Heart left ventricle (tissue), 16 donors: ENCODE measurements at regions not wholly inside any gene's neighbourhood (a gene's known extent, or its start where the extent isn't known, plus 50 kb on each side); places are given as distances from the start of the nearest gene placed in this dataset.

Experiments
- ATAC-seq, 4 donors: fragments of 200-7000 bp; cut with Tn5 transposase; one replicate each; pipeline ENCODE4 v1.9.1; 2020 to 2022; ENCODE audit warnings: moderate library complexity in 4 of 4, mild to moderate bottlenecking in 3 of 4, moderate number of reproducible peaks in 1 of 4
- DNase-seq, 5 donors: peaks; one replicate each; pipeline ENCODE4 v3.0.0-alpha.2; 2020
- H3K27ac ChIP-seq, 12 donors: fragments of 200-600 bp; sonication (generic) in 4 of 12; one replicate each; pipeline versions ENCODE4 v1.5.0 to v1.8.0; 2016 to 2022; ENCODE audit warnings: mild to moderate bottlenecking in 2 of 12
- H3K27me3 ChIP-seq, 9 donors: fragments of 200-600 bp; sonication (generic) in 2 of 9; one replicate each; pipeline versions ENCODE4 v1.5.1 to v1.8.0; 2016 to 2022; ENCODE audit warnings: mild to moderate bottlenecking in 3 of 9
- H3K36me3 ChIP-seq, 9 donors: fragments of 200-600 bp; sonication (generic) in 2 of 9; one replicate each; pipeline versions ENCODE4 v1.5.0 to v1.8.0; 2018 to 2022; ENCODE audit warnings: mild to moderate bottlenecking in 2 of 9
- H3K4me1 ChIP-seq, 12 donors: fragments of 200-600 bp; sonication (generic) in 4 of 12; one replicate each; pipeline versions ENCODE4 v1.5.0 to v1.8.0; 2016 to 2022; ENCODE audit warnings: mild to moderate bottlenecking in 3 of 12
- H3K4me3 ChIP-seq, 12 donors: fragments of 200-600 bp; sonication (generic) in 4 of 12; one replicate each; pipeline versions ENCODE4 v1.5.0 to v1.8.0; 2017 to 2022; ENCODE audit warnings: mild to moderate bottlenecking in 9 of 12, moderate library complexity in 4 of 12
- H3K9me3 ChIP-seq, 12 donors: fragments of 200-600 bp; sonication (generic) in 4 of 12; one replicate each; pipeline versions ENCODE4 v1.5.0 to v1.8.0; 2016 to 2022; ENCODE audit warnings: mild to moderate bottlenecking in 1 of 12
- CTCF ChIP-seq, 12 donors: fragments of 200-600 bp; sonication (generic) in 4 of 12; IDR thresholded peaks; one replicate each; pipeline versions ENCODE4 v1.5.0 to v1.8.0; 2018 to 2022; ENCODE audit warnings: antibody characterized with exemption in 12 of 12, mild to moderate bottlenecking in 5 of 12
- POLR2A ChIP-seq, 2 donors: fragments of 450-650 bp; IDR thresholded peaks; one replicate each; pipeline ENCODE4 v1.6.1; 2017; ENCODE audit warnings: antibody characterized with exemption in 2 of 2, mild to moderate bottlenecking in 2 of 2, moderate library complexity in 2 of 2
- WGBS, 4 donors: extraction: QIAGEN DNeasy Blood & Tissue Kit in 2 of 4; methylation state at CpG; one replicate each; pipeline versions ENCODE4 v1.1.5 to v1.1.7; 2013 to 2018; 5-methylcytosine and 5-hydroxymethylcytosine counted together
- intact Hi-C, 10 donors: fragments of 100-400 bp; cut with DNase I; formaldehyde crosslinking; loops; one replicate each; pipeline versions ENCODE4 v1.11.1 to v1.14.2; 2022
- donor health status: ischemic (EF 13 %, LVEDD 7.1; RV severe dilation, severe dysfunction).
- donor health status: healthy with polysubstance abuse.
- donor health status: DM: no; HTN: yes; CAD: no.
- donor health status: DM: no; HTN: no; CAD: no.
- donor health status: ischemic (EF 25% LVEDD 6.9; RV normal size, moderate dysfunction).
- donor health status: ischemic (EF 25% LVEDD 5.7; RV mildly dilated, moderate dysfunction).
- donor health status: healthy.
- donor health status: DM: yes; HTN: yes; CAD: no.
- donor health status: ischemic (EF 35%, LVEDD 5.7; RV mildly dilated, moderate dysfunction).
- donor health status: nonischemic (EF 11% LVEDD 7.7; RV severe dilation, severe dysfunction).
- donor health status: DM: yes; HTN: yes; CAD: no.
- donor health status: PGD.
- donor health status: ischemic (EF 29% LVEDD 5.4; RV normal size, mild dysfunction).
- donor health status: nonischemic (EF 23%, LVEDD 6.1; RV moderate dilation, normal function).

GRCh38 chr1:177440821-177441220 lies 270.1 kb downstream of the BRINP2 start:
- no peak for ATAC-seq
- Histone ChIP-seq H3K36me3 (no peaks in the 10 kb centered on the region), H3K27me3 (peaks cover 0 to 21% (median 6%) of the 10 kb centered on the region in 9 donors), H3K4me1 (no peaks in the 10 kb centered on the region), H3K27ac (no peak overlapping the region), H3K9me3 (no peaks in the 10 kb centered on the region), H3K4me3 (no peak overlapping the region)
- TF ChIP-seq POLR2A (IDR thresholded peaks at IDR 0.05) (no peak), CTCF (IDR thresholded peaks at IDR 0.05) (no peak)
- WGBS, 4 donors, result 73 to 87% (median 82%) methylated on average over 4 of the region's 4 CpGs
- no peak for DNase-seq
- intact Hi-C loops, result loop anchor here in 1 of 10 donors (5.0 kb wide), 1 partner anchor 319 kb away; no protein-coding TSS in a partner anchor

GRCh38 chr1:177439301-177439700 lies 268.5 kb downstream of the BRINP2 start:
- intact Hi-C loops, result no loop called here
- Histone ChIP-seq H3K9me3 (no peaks in the 10 kb centered on the region), H3K27me3 (peaks cover 0 to 15% (median 5%) of the 10 kb centered on the region in 9 donors), H3K36me3 (no peaks in the 10 kb centered on the region), H3K4me1 (no peaks in the 10 kb centered on the region), H3K4me3 (no peak overlapping the region), H3K27ac (no peak overlapping the region)
- no peak for DNase-seq
- TF ChIP-seq POLR2A (IDR thresholded peaks at IDR 0.05) (no peak), CTCF (IDR thresholded peaks at IDR 0.05) (no peak)
- ATAC-seq, result no peak

- Histone ChIP-seq H3K4me3 (no peak overlapping the region), H3K27me3 (peaks cover 0 to 10% (median 0%) of the 10 kb centered on the region in 9 donors), H3K4me1 (no peaks in the 10 kb centered on the region), H3K9me3 (no peaks in the 10 kb centered on the region), H3K27ac (no peak overlapping the region), H3K36me3 (no peaks in the 10 kb centered on the region)
- intact Hi-C loops, result no loop called here
- ATAC-seq (no peak), DNase-seq (no peak)
- 80 to 91% (median 84%) methylated on average over 1 of the region's 1 CpG for WGBS, 4 donors
- TF ChIP-seq POLR2A (IDR thresholded peaks at IDR 0.05), result no peak
- TF ChIP-seq CTCF (IDR thresholded peaks at IDR 0.05), result no peak
Observed at GRCh38 chr1:177435364-177435763, 264.6 kb downstream of the BRINP2 start.

GRCh38 chr1:177432897-177433296 lies 262.1 kb downstream of the BRINP2 start:
- no peak for ATAC-seq
- peak in 1 of 12 donors; percentile 25 for TF ChIP-seq CTCF (IDR thresholded peaks at IDR 0.05)
- no peak for TF ChIP-seq POLR2A (IDR thresholded peaks at IDR 0.05)
- 88 to 94% (median 92%) methylated on average over 1 of the region's 1 CpG for WGBS, 4 donors

More at GRCh38 chr1:177432897-177433296, 262.1 kb downstream of the BRINP2 start:
- Histone ChIP-seq H3K27ac (no peak overlapping the region), H3K4me3 (no peak overlapping the region), H3K36me3 (no peaks in the 10 kb centered on the region), H3K4me1 (no peaks in the 10 kb centered on the region), H3K9me3 (no peaks in the 10 kb centered on the region), H3K27me3 (peaks cover 0 to 13% (median 0%) of the 10 kb centered on the region in 9 donors)
- intact Hi-C loops, result no loop called here
- DNase-seq, result no peak
